ENCODE measurements at regions not wholly inside any gene's neighbourhood (a gene's known extent, or its start where the extent isn't known, plus 50 kb on each side); places are given as distances from the start of the nearest gene placed in this dataset.

DNA sequence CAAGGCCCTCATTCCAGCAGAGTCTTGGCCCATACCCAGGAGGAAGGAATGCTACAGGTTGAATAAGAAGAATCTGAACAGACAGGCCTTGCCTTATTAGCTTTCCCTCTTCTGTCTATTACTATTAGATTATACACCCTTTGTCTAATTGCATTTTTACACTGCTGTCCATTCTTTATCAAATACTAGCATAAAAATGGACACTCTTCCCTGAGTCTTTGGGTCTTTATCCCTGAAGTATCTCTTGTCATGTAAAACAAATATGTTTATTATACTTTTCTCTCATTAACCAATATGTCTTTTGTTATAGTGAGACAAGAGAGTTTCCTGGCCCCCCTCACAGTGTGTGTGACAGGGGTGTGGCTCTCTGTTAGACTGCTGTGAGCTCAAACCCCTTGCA, 897.4 kb upstream of the SEL1L start:
- TF ChIP-seq, protein P1, sequence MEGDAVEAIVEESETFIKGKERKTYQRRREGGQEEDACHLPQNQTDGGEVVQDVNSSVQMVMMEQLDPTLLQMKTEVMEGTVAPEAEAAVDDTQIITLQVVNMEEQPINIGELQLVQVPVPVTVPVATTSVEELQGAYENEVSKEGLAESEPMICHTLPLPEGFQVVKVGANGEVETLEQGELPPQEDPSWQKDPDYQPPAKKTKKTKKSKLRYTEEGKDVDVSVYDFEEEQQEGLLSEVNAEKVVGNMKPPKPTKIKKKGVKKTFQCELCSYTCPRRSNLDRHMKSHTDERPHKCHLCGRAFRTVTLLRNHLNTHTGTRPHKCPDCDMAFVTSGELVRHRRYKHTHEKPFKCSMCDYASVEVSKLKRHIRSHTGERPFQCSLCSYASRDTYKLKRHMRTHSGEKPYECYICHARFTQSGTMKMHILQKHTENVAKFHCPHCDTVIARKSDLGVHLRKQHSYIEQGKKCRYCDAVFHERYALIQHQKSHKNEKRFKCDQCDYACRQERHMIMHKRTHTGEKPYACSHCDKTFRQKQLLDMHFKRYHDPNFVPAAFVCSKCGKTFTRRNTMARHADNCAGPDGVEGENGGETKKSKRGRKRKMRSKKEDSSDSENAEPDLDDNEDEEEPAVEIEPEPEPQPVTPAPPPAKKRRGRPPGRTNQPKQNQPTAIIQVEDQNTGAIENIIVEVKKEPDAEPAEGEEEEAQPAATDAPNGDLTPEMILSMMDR (IDR thresholded peaks at IDR 0.05) = no peak
- no peak for TF ChIP-seq POLR2AphosphoS5 (IDR thresholded peaks at IDR 0.05; ENCODE audit: low read depth, low read length)
- TF ChIP-seq, protein P2, sequence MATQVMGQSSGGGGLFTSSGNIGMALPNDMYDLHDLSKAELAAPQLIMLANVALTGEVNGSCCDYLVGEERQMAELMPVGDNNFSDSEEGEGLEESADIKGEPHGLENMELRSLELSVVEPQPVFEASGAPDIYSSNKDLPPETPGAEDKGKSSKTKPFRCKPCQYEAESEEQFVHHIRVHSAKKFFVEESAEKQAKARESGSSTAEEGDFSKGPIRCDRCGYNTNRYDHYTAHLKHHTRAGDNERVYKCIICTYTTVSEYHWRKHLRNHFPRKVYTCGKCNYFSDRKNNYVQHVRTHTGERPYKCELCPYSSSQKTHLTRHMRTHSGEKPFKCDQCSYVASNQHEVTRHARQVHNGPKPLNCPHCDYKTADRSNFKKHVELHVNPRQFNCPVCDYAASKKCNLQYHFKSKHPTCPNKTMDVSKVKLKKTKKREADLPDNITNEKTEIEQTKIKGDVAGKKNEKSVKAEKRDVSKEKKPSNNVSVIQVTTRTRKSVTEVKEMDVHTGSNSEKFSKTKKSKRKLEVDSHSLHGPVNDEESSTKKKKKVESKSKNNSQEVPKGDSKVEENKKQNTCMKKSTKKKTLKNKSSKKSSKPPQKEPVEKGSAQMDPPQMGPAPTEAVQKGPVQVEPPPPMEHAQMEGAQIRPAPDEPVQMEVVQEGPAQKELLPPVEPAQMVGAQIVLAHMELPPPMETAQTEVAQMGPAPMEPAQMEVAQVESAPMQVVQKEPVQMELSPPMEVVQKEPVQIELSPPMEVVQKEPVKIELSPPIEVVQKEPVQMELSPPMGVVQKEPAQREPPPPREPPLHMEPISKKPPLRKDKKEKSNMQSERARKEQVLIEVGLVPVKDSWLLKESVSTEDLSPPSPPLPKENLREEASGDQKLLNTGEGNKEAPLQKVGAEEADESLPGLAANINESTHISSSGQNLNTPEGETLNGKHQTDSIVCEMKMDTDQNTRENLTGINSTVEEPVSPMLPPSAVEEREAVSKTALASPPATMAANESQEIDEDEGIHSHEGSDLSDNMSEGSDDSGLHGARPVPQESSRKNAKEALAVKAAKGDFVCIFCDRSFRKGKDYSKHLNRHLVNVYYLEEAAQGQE (IDR thresholded peaks at IDR 0.05; ENCODE audit: insufficient read depth in 1 of 2, low read depth in 2 of 2, low read length in 1 of 2) = no peak
- TF ChIP-seq TCF7L2 (IDR thresholded peaks at IDR 0.05; ENCODE audit: low read depth, low read length) = no peak
- TF ChIP-seq SIN3A (IDR thresholded peaks at IDR 0.05; ENCODE audit: borderline replicate concordance, insufficient read depth, low read depth, low read length) = no peak
